HEK293T (cell line): ENCODE measurements at regions not wholly inside any gene's neighbourhood (a gene's known extent, or its start where the extent isn't known, plus 50 kb on each side); places are given as distances from the start of the nearest gene placed in this dataset.

Experiments
- ARNT ChIP-seq: fragments of 450-650 bp; IDR thresholded peaks from 2 replicates; pipeline ENCODE4 v1.6.1; 2017; ENCODE audit warnings: mild to moderate bottlenecking
- CTBP1 ChIP-seq: fragments of 450-650 bp; IDR thresholded peaks from 2 replicates; pipeline ENCODE4 v1.6.1; 2016; ENCODE audit warnings: borderline replicate concordance
- ELF4 ChIP-seq: fragments of 450-650 bp; IDR thresholded peaks from 2 replicates; pipeline ENCODE4 v1.6.1; 2017; ENCODE audit warnings: antibody characterized with exemption
- FOXK2 ChIP-seq: fragments of 450-650 bp; IDR thresholded peaks from 2 replicates; pipeline ENCODE4 v1.6.1; 2016; ENCODE audit warnings: mild to moderate bottlenecking
- FOXM1 ChIP-seq: fragments of 450-650 bp; IDR thresholded peaks from 2 replicates; pipeline ENCODE4 v1.6.1; 2017; ENCODE audit warnings: mild to moderate bottlenecking, borderline replicate concordance
- HDGF ChIP-seq: fragments of 450-650 bp; IDR thresholded peaks from 2 replicates; pipeline ENCODE4 v1.6.1; 2017; ENCODE audit warnings: antibody characterized with exemption, borderline replicate concordance
- L3MBTL2 ChIP-seq: fragments of 450-650 bp; conservative IDR thresholded peaks from 2 replicates; pipeline ENCODE4 v1.6.1; 2016; ENCODE audit warnings: mild to moderate bottlenecking
- LEF1 ChIP-seq: fragments of 450-650 bp; IDR thresholded peaks from 2 replicates; pipeline ENCODE4 v1.6.1; 2017; ENCODE audit warnings: mild to moderate bottlenecking, borderline replicate concordance
- NFRKB ChIP-seq: fragments of 450-650 bp; IDR thresholded peaks from 2 replicates; pipeline ENCODE4 v1.6.1; 2016; ENCODE audit warnings: mild to moderate bottlenecking, moderate library complexity
- SP1 ChIP-seq: fragments of 450-650 bp; IDR thresholded peaks from 2 replicates; pipeline ENCODE4 v1.6.1; 2017
- SUZ12 ChIP-seq: fragments of 450-650 bp; IDR thresholded peaks from 2 replicates; pipeline ENCODE4 v1.6.1; 2016; ENCODE audit warnings: mild to moderate bottlenecking
- TARDBP ChIP-seq: fragments of 450-650 bp; IDR thresholded peaks from 2 replicates; pipeline ENCODE4 v1.6.1; 2016
- ZNF384 ChIP-seq: fragments of 450-650 bp; IDR thresholded peaks from 2 replicates; pipeline ENCODE4 v1.6.1; 2016

DNA sequence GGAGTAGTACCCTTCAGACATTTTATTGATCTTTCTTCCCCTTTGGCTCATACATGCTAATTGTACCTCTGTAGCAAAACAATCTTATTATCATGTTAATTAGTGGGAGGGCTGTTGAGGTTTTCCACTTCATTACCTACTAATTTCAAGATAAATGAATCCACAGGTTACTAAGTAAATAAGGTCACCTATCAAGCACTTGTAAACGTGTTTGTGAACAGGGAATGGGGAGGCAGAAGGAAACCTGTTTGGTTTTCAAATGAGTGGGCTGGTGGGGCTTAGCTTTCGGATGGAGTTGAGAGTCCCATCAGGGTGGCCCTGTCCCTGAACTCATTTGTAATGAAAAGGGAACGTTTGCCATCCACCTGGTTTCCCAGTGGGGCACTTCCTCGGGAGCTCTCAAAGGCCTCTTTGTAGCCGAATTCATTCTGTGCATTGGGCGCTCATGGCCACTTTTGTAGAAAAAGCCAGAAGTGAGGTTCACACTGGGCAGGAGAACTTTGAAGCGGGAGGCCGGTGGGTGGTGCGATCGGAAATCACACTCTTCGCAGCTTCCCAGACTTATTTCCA, 419.8 kb upstream of the NR2F2 start:
- TF ChIP-seq ELF4 (no peak), ZNF384 (no peak), LEF1 (no peak), HDGF (no peak), TARDBP (no peak), SP1 (no peak), SUZ12 (no peak), NFRKB (no peak), FOXM1 (no peak), CTBP1 (no peak), ARNT (no peak), FOXK2 (no peak), L3MBTL2 (no peak)
